PC-3 (cell line): ENCODE measurements at regions not wholly inside any gene's neighbourhood (a gene's known extent, or its start where the extent isn't known, plus 50 kb on each side); places are given as distances from the start of the nearest gene placed in this dataset.
A peak's percentile ranks its signal among the peaks of the same experiment; 100 is the strongest.
"Not testable (repeated sequence)": the region's sequence is repeated elsewhere in the genome, so short reads cannot be mapped to it uniquely, and the experiment has no call there.

Experiments
- ATAC-seq: fragments of 200-7000 bp; cut with Tn5 transposase; 2 replicates; pipeline ENCODE4 v1.9.1; 2020; ENCODE audit warnings: mild to moderate bottlenecking, moderate library complexity
- BruUV-seq: library from RNA; stranded (reverse); fragments of 400-500 nt; replicated peaks from 2 replicates; lab custom pipeline; 2021; lab: Mats Ljungman, UMichigan
- CTCF ChIA-PET: fragments of 300-600 bp; sonication (Branson Sonifier 250); formaldehyde crosslinking; loops from one replicate; lab custom pipeline; 2022; ENCODE audit warnings: antibody characterized with exemption; lab: Charles Lee
- POLR2A ChIA-PET: fragments of 300-600 bp; sonication (Branson Sonifier 250); formaldehyde crosslinking; loops from one replicate; lab custom pipeline; 2022; ENCODE audit warnings: antibody characterized with exemption; ENCODE audit not compliant: unreplicated experiment; lab: Charles Lee
- DNase-seq: peaks from one replicate; pipeline ENCODE4 v3.0.0-alpha.2; 2015
- H2AFZ ChIP-seq: fragments of 300-600 bp; sonication (generic); 2 replicates; pipeline ENCODE4 v1.6.0; 2016; ENCODE audit warnings: antibody characterized with exemption, low read length
- H3F3A ChIP-seq: fragments of 300-600 bp; sonication (generic); one replicate; pipeline ENCODE4 v1.6.0; 2017; ENCODE audit warnings: antibody characterized with exemption, low read length, control low read depth, mild to moderate bottlenecking; ENCODE audit not compliant: unreplicated experiment
- H3K27ac ChIP-seq: fragments of 300-600 bp; sonication (generic); 2 replicates; pipeline ENCODE4 v1.5.1; 2016; ENCODE audit warnings: mild to moderate bottlenecking, low read length
- H3K27me3 ChIP-seq: fragments of 300-600 bp; sonication (generic); 2 replicates; pipeline ENCODE4 v1.6.1; 2016; ENCODE audit warnings: low read length, mixed read lengths
- H3K36me3 ChIP-seq: fragments of 300-600 bp; sonication (generic); 2 replicates; pipeline ENCODE4 v1.6.1; 2016; ENCODE audit warnings: low read depth, mixed run types, low read length, mixed read lengths
- H3K4me1 ChIP-seq: fragments of 300-600 bp; sonication (generic); 2 replicates; pipeline ENCODE4 v1.5.1; 2016; ENCODE audit warnings: low read length; ENCODE audit not compliant: insufficient read depth
- H3K4me2 ChIP-seq: fragments of 300-600 bp; sonication (generic); 2 replicates; pipeline ENCODE4 v1.6.0; 2016; ENCODE audit warnings: low read length
- H3K4me3 ChIP-seq: fragments of 300-600 bp; sonication (generic); 2 replicates; pipeline ENCODE4 v1.5.1; 2016; ENCODE audit warnings: mild to moderate bottlenecking, low read length, mixed read lengths
- H3K79me2 ChIP-seq: fragments of 300-600 bp; sonication (generic); 2 replicates; pipeline ENCODE4 v1.6.1; 2017; ENCODE audit warnings: low read length, mixed read lengths
- H3K9ac ChIP-seq: fragments of 300-600 bp; sonication (generic); 2 replicates; pipeline ENCODE4 v1.6.0; 2016; ENCODE audit warnings: mild to moderate bottlenecking, low read length
- H3K9me2 ChIP-seq: fragments of 300-600 bp; sonication (generic); replicated peaks from 2 replicates; pipeline ENCODE4 v1.6.1; 2016; ENCODE audit warnings: mixed run types, low read length, mixed read lengths
- H3K9me3 ChIP-seq: fragments of 300-600 bp; sonication (generic); 2 replicates; pipeline ENCODE4 v1.6.1; 2016; ENCODE audit warnings: low read length, mixed read lengths
- H4K20me1 ChIP-seq: fragments of 300-600 bp; sonication (generic); 2 replicates; pipeline ENCODE4 v1.6.1; 2016; ENCODE audit warnings: low read length, mixed read lengths
- EZH2 ChIP-seq: fragments of 300-600 bp; sonication (generic); IDR thresholded peaks from one replicate; pipeline ENCODE4 v1.6.1; 2017; ENCODE audit warnings: antibody characterized with exemption, mild to moderate bottlenecking, low read length; ENCODE audit not compliant: unreplicated experiment
- EZH2phosphoT487 ChIP-seq: fragments of 300-600 bp; sonication (generic); IDR thresholded peaks from 2 replicates; pipeline ENCODE4 v1.6.1; 2018; ENCODE audit warnings: mild to moderate bottlenecking, antibody characterized with exemption, low read length, borderline replicate concordance
- intact Hi-C: fragments of 100-400 bp; cut with micrococcal nuclease; formaldehyde crosslinking; loops from 2 replicates; pipeline ENCODE4 v1.9.0; 2023
- TF ChIP-seq, protein P1 (sequence below): fragments of 300-600 bp; sonication (generic); conservative IDR thresholded peaks from 2 replicates; pipeline ENCODE4 v1.5.1; 2017; ENCODE audit warnings: antibody characterized with exemption, low read depth, mild to moderate bottlenecking, low read length

DNA sequence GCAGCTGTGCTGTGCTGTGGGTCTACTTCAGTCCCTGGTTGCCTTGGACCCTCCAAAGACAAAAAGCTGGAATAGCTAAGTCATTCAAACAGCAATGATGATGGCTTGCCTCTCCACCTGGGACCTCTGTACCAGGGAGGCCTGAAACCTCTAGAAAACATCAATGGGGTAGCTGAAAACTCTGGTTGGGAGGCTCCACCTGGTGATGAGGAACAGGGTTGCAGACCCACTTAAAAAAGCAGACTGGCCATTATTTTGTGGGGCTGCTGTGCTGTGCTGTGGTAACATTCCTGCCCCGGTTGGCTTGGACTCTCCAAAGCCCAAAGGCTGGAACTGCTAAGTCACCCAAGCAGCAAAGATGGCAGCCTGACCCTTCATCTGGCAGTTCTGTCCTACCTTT lies 839.3 kb upstream of the ARRDC3 start:
- Histone ChIP-seq H3K36me3 (no peaks in the 10 kb centered on the region), H3K9ac (no peak overlapping the region), H3K4me3 (no peak overlapping the region), H3K4me1 (no peaks in the 10 kb centered on the region), H3K4me2 (no peak overlapping the region), H3K79me2 (no peaks in the 10 kb centered on the region), H3K9me3 (no peaks in the 10 kb centered on the region), H3K9me2 (no peaks in the 10 kb centered on the region), H4K20me1 (no peaks in the 10 kb centered on the region), H3K27ac (no peak overlapping the region), H2AFZ (no peak overlapping the region), H3F3A (no peaks in the 10 kb centered on the region), H3K27me3 (no peaks in the 10 kb centered on the region)
- ATAC-seq (peak; percentile 53), DNase-seq (peak; percentile 30)
- TF ChIP-seq, protein P1, sequence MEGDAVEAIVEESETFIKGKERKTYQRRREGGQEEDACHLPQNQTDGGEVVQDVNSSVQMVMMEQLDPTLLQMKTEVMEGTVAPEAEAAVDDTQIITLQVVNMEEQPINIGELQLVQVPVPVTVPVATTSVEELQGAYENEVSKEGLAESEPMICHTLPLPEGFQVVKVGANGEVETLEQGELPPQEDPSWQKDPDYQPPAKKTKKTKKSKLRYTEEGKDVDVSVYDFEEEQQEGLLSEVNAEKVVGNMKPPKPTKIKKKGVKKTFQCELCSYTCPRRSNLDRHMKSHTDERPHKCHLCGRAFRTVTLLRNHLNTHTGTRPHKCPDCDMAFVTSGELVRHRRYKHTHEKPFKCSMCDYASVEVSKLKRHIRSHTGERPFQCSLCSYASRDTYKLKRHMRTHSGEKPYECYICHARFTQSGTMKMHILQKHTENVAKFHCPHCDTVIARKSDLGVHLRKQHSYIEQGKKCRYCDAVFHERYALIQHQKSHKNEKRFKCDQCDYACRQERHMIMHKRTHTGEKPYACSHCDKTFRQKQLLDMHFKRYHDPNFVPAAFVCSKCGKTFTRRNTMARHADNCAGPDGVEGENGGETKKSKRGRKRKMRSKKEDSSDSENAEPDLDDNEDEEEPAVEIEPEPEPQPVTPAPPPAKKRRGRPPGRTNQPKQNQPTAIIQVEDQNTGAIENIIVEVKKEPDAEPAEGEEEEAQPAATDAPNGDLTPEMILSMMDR: peak; percentile 54
- TF ChIP-seq EZH2phosphoT487 (no peak), EZH2 (no peak)
- intact Hi-C loops: loop anchor here (1.0 to 5.0 kb wide), 3 partner anchors 293 to 581 kb away; no protein-coding TSS in a partner anchor
- ChIA-PET CTCF (interaction anchor here (1.0 kb wide), 1 partner anchor 581 kb away, joined by 3 read pairs; no protein-coding TSS in a partner anchor), POLR2A (no interaction called here)
- no TSS peak for BruUV-seq

DNA sequence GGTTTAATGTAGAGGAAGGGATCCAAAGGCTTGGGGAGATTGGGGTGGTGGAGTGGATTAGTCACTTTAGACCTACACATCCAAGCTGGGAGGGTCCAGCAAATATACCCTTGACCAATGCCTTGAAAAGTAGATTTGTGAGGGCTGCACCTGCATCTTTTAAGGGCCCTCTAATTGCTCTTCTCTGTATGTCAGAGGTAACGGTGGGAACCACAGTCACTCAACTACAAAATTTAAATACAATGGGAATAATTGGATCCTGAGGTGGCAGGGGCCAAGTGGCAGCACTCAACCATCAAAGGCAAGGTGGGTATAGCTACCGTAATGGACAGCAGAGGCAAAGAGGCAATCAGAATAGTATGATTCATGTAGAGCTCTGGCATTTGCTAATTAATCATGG lies 833.7 kb upstream of the ARRDC3 start:
- H3K4me1 ChIP-seq, H3K9me3 ChIP-seq, H3K4me2 ChIP-seq, H4K20me1 ChIP-seq, CTCF ChIA-PET, H3K9me2 ChIP-seq, H3K79me2 ChIP-seq, BruUV-seq, ATAC-seq, H2AFZ ChIP-seq, POLR2A ChIA-PET, DNase-seq, H3K9ac ChIP-seq, H3K4me3 ChIP-seq, H3F3A ChIP-seq, intact Hi-C loops, H3K27me3 ChIP-seq, H3K27ac ChIP-seq, H3K36me3 ChIP-seq: not testable (repeated sequence)

DNA sequence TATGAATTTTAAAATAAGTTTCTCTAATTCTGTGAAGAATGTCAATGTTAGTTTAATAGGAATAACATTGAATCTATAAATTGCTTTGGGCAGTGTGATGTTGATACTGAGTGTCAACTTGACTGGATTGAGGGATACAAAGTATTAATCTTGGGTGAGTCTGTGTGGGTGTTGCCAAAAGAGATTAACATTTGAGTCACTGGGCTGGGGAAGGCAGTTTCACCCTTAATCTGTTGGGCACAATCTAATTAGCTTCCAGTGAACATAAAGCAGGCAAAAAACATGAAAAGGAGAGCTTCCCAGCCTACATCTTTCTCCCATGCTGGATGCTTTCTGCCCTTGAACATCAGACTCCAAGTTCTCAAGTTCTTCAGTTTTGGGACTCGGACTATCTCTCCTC lies 832.0 kb upstream of the ARRDC3 start:
- Histone ChIP-seq H3K4me2 (no peak overlapping the region), H3K9me2 (no peaks in the 10 kb centered on the region), H3K4me3 (no peak overlapping the region), H4K20me1 (no peaks in the 10 kb centered on the region), H3K27me3 (no peaks in the 10 kb centered on the region), H3K36me3 (no peaks in the 10 kb centered on the region), H3K9me3 (no peaks in the 10 kb centered on the region), H3K27ac (no peak overlapping the region), H3F3A (no peaks in the 10 kb centered on the region), H3K79me2 (no peaks in the 10 kb centered on the region), H3K4me1 (no peaks in the 10 kb centered on the region), H2AFZ (no peak overlapping the region), H3K9ac (no peak overlapping the region)
- no TSS peak for BruUV-seq
- intact Hi-C loops: no loop called here
- ATAC-seq (no peak), DNase-seq (no peak)
- POLR2A ChIA-PET: no interaction called here
- TF ChIP-seq, protein P1: no peak
- no peak for TF ChIP-seq EZH2phosphoT487
- no peak for TF ChIP-seq EZH2
- CTCF ChIA-PET: no interaction called here
